HG03025 (cell line): ENCODE measurements at regions not wholly inside any gene's neighbourhood (a gene's known extent, or its start where the extent isn't known, plus 50 kb on each side); places are given as distances from the start of the nearest gene placed in this dataset.

Experiments used
- ATAC-seq: cut with Tn5 transposase; IDR thresholded peaks from one replicate; pipeline ENCODE4 v1.9.1; 2021; ENCODE audit warnings: mild to moderate bottlenecking, moderate library complexity; ENCODE audit not compliant: unreplicated experiment, low FRiP score

- ATAC-seq = no peak
Measured at GRCh38 chr11:42543844-42544419, 767.9 kb upstream of the API5 start.

- no peak for ATAC-seq
Measured at GRCh38 chr11:42544726-42545125, 767.1 kb upstream of the API5 start.

- no peak for ATAC-seq
Measured at GRCh38 chr11:42545954-42546353, 765.8 kb upstream of the API5 start.

- ATAC-seq = no peak
Measured at GRCh38 chr11:42552786-42553185, 759.0 kb upstream of the API5 start.

- no peak for ATAC-seq
Measured at GRCh38 chr11:42555190-42555589, 756.6 kb upstream of the API5 start.

GRCh38 chr11:42571131-42571877 is 740.5 kb upstream of the API5 start:
- ATAC-seq = no peak

- no peak for ATAC-seq
Measured at GRCh38 chr11:42571878-42572610, 739.8 kb upstream of the API5 start.

GRCh38 chr11:42576318-42576717 is 735.5 kb upstream of the API5 start:
- no peak for ATAC-seq

GRCh38 chr11:42589286-42589685 is 722.5 kb upstream of the API5 start:
- ATAC-seq = no peak

- no peak for ATAC-seq
Measured at GRCh38 chr11:42591841-42592240, 720.0 kb upstream of the API5 start.

GRCh38 chr11:42593441-42593840 is 718.4 kb upstream of the API5 start:
- no peak for ATAC-seq

- no peak for ATAC-seq
Measured at GRCh38 chr11:42595876-42596275, 715.9 kb upstream of the API5 start.

GRCh38 chr11:42596576-42597145 is 715.1 kb upstream of the API5 start:
- no peak for ATAC-seq

GRCh38 chr11:42598341-42598740 is 713.5 kb upstream of the API5 start:
- no peak for ATAC-seq

GRCh38 chr11:42620796-42621195 is 691.0 kb upstream of the API5 start:
- ATAC-seq = no peak

GRCh38 chr11:42625757-42626665 is 685.8 kb upstream of the API5 start:
- no peak for ATAC-seq

- no peak for ATAC-seq
Measured at GRCh38 chr11:42631220-42631843, 680.5 kb upstream of the API5 start.

GRCh38 chr11:42646959-42647358 is 664.8 kb upstream of the API5 start:
- no peak for ATAC-seq

- no peak for ATAC-seq
Measured at GRCh38 chr11:42647993-42648392, 663.8 kb upstream of the API5 start.

- ATAC-seq = no peak
Measured at GRCh38 chr11:42651621-42652020, 660.2 kb upstream of the API5 start.
